H54 (cell line): ENCODE measurements at regions not wholly inside any gene's neighbourhood (a gene's known extent, or its start where the extent isn't known, plus 50 kb on each side); places are given as distances from the start of the nearest gene placed in this dataset.

Source experiments
- DNase-seq: peaks from one replicate; pipeline ENCODE4 v3.0.0; 2011; ENCODE audit warnings: low spot score, mixed read lengths; ENCODE audit not compliant: insufficient read length
- FAIRE-seq: peaks from 3 replicates; lab custom pipeline; 2011; peaks lifted over from hg19 to GRCh38; lab: Jason Lieb, UNC
- POLR2A ChIP-seq: IDR thresholded peaks from 2 replicates; pipeline ENCODE4 v1.6.1; 2011; ENCODE audit warnings: low read depth, mild to moderate bottlenecking, low read length

GRCh38 chr6:167655174-167655821, 171.4 kb upstream of the AFDN start:
- DNase-seq: no peak
- no peak for FAIRE-seq
- no peak for TF ChIP-seq POLR2A

GRCh38 chr6:167658106-167658505, 168.6 kb upstream of the AFDN start:
- no peak for DNase-seq
- TF ChIP-seq POLR2A: no peak
- FAIRE-seq: no peak

- DNase-seq: no peak
- TF ChIP-seq POLR2A: no peak
- no peak for FAIRE-seq
Observed at GRCh38 chr6:167659046-167659445, 167.7 kb upstream of the AFDN start.

GRCh38 chr6:167660424-167660823, 166.3 kb upstream of the AFDN start:
- no peak for TF ChIP-seq POLR2A
- DNase-seq (no peak), FAIRE-seq (no peak)

- no peak for TF ChIP-seq POLR2A
- DNase-seq: no peak
- no peak for FAIRE-seq
Observed at GRCh38 chr6:167660944-167661551, 165.7 kb upstream of the AFDN start.

- FAIRE-seq: no peak
- no peak for TF ChIP-seq POLR2A
- DNase-seq: no peak
Observed at GRCh38 chr6:167661552-167662044, 165.1 kb upstream of the AFDN start.

GRCh38 chr6:167662075-167662880, 164.4 kb upstream of the AFDN start:
- DNase-seq (no peak), FAIRE-seq (no peak)
- TF ChIP-seq POLR2A: no peak

- DNase-seq (no peak), FAIRE-seq (no peak)
- no peak for TF ChIP-seq POLR2A
Observed at GRCh38 chr6:167662881-167663205, 163.9 kb upstream of the AFDN start.

- no peak for FAIRE-seq
- TF ChIP-seq POLR2A: no peak
- no peak for DNase-seq
Observed at GRCh38 chr6:167663316-167663715, 163.4 kb upstream of the AFDN start.

- DNase-seq (no peak), FAIRE-seq (no peak)
- TF ChIP-seq POLR2A: no peak
Observed at GRCh38 chr6:167663784-167664443, 162.8 kb upstream of the AFDN start.

- FAIRE-seq: no peak
- TF ChIP-seq POLR2A: no peak
- no peak for DNase-seq
Observed at GRCh38 chr6:167664678-167665660, 161.7 kb upstream of the AFDN start.

- no peak for TF ChIP-seq POLR2A
- FAIRE-seq (no peak), DNase-seq (no peak)
Observed at GRCh38 chr6:167665698-167666330, 160.9 kb upstream of the AFDN start.

- no peak for FAIRE-seq
- no peak for TF ChIP-seq POLR2A
- DNase-seq: no peak
Observed at GRCh38 chr6:167666571-167667203, 160.0 kb upstream of the AFDN start.
